Endothelial cell of umbilical vein (primary cell): ENCODE measurements at regions not wholly inside any gene's neighbourhood (a gene's known extent, or its start where the extent isn't known, plus 50 kb on each side); places are given as distances from the start of the nearest gene placed in this dataset.

Experiments
- BruUV-seq: library from RNA; stranded (reverse); fragments of 400-500 nt; replicated peaks from 2 replicates; lab custom pipeline; 2021; lab: Mats Ljungman, UMichigan
- CTCF ChIA-PET: fragments of 300-600, 350-600 bp; sonication (Branson Sonifier 250); formaldehyde crosslinking; loops from one replicate; lab custom pipeline; 2021; ENCODE audit warnings: antibody characterized with exemption, inconsistent platforms; lab: Charles Lee
- POLR2A ChIA-PET: fragments of 300-600, 350-600 bp; sonication (Branson Sonifier 250); formaldehyde crosslinking; loops from one replicate; lab custom pipeline; 2021; ENCODE audit warnings: antibody characterized with exemption, inconsistent platforms; lab: Charles Lee
- DNase-seq: peaks from one replicate; pipeline ENCODE4 v3.0.0-alpha.2; 2011; ENCODE audit warnings: low read depth, low spot score
- FAIRE-seq: peaks from 2 replicates; lab custom pipeline; 2011; peaks lifted over from hg19 to GRCh38; lab: Jason Lieb, UNC
- H2AFZ ChIP-seq: 2 replicates; pipeline ENCODE4 v1.6.0; 2012; ENCODE audit warnings: low read depth, low read length, control low read depth, inconsistent platforms
- H3K27ac ChIP-seq: 2 replicates; pipeline ENCODE4 v1.5.1; 2011; ENCODE audit warnings: low read depth, mild to moderate bottlenecking, control low read depth, low read length, moderate library complexity; ENCODE audit not compliant: insufficient read depth
- H3K27me3 ChIP-seq, 2 experiments: 2 replicates each; pipeline versions ENCODE4 v1.6.0 to v1.6.1; 2011; ENCODE audit warnings: low read length in 2 of 2, mixed read lengths in 1 of 2; ENCODE audit not compliant: control insufficient read depth in 2 of 2, insufficient read depth in 2 of 2
- H3K36me3 ChIP-seq, 2 experiments: 2 replicates in 1 of 2; 3 replicates in 1 of 2; pipeline ENCODE4 v1.5.1; 2011; ENCODE audit warnings: low read length in 2 of 2, mild to moderate bottlenecking in 1 of 2, moderate library complexity in 1 of 2; ENCODE audit not compliant: control insufficient read depth in 2 of 2, insufficient read depth in 2 of 2; ENCODE audit errors: extremely low read depth in 1 of 2
- H3K4me1 ChIP-seq: 3 replicates; pipeline ENCODE4 v1.5.1; 2011; ENCODE audit warnings: mild to moderate bottlenecking, low read length; ENCODE audit not compliant: control insufficient read depth, insufficient read depth; ENCODE audit errors: extremely low read depth
- H3K4me2 ChIP-seq: 2 replicates; pipeline ENCODE4 v1.6.1; 2011; ENCODE audit warnings: low read length, control low read depth, mixed read lengths; ENCODE audit not compliant: insufficient read depth
- H3K4me3 ChIP-seq, 3 experiments: fragments of 200-600 bp in 1 of 3; sonication (generic), shearing (Covaris generic) in 1 of 3; replicated peaks in 1 of 3; 2 replicates each; pipeline ENCODE4 v1.5.1; 2011 to 2016; ENCODE audit warnings: control low read depth in 3 of 3, low read length in 3 of 3, mild to moderate bottlenecking in 2 of 3, inconsistent platforms in 1 of 3, low read depth in 1 of 3, moderate library complexity in 1 of 3; ENCODE audit not compliant: insufficient read depth in 1 of 3
- H3K79me2 ChIP-seq: 2 replicates; pipeline ENCODE4 v1.6.0; 2012; ENCODE audit warnings: low read length, inconsistent platforms; ENCODE audit not compliant: control insufficient read depth, insufficient read depth
- H3K9ac ChIP-seq: replicated peaks from 2 replicates; pipeline ENCODE3; 2011; ENCODE audit warnings: low read length, control low read depth; ENCODE audit not compliant: insufficient read depth; ENCODE audit errors: extremely low read depth
- H3K9me1 ChIP-seq: replicated peaks from 3 replicates; pipeline ENCODE4 v1.6.0; 2011; ENCODE audit warnings: mild to moderate bottlenecking, low read length; ENCODE audit not compliant: control insufficient read depth, insufficient read depth; ENCODE audit errors: extremely low read depth
- H3K9me3 ChIP-seq: replicated peaks from 2 replicates; pipeline ENCODE4 v1.5.1; 2012; ENCODE audit warnings: low read length, inconsistent platforms; ENCODE audit not compliant: control insufficient read depth, insufficient read depth
- H4K20me1 ChIP-seq: replicated peaks from 2 replicates; pipeline ENCODE3; 2011; ENCODE audit warnings: mild to moderate bottlenecking, low read length; ENCODE audit not compliant: control insufficient read depth, insufficient read depth; ENCODE audit errors: extremely low read depth
- CTCF ChIP-seq, 2 donors: IDR thresholded peaks; 1 replicate in 1 of 2; 2 replicates in 1 of 2; pipeline ENCODE4 v1.5.1; 2011; ENCODE audit warnings: low read length in 2 of 2, mild to moderate bottlenecking in 2 of 2, moderate library complexity in 2 of 2, control low read depth in 1 of 2, inconsistent platforms in 1 of 2, low read depth in 1 of 2; ENCODE audit not compliant: insufficient read depth in 1 of 2; ENCODE audit errors: extremely low read depth in 1 of 2
- EZH2 ChIP-seq: IDR thresholded peaks from 2 replicates; pipeline ENCODE4 v1.6.1; 2012; ENCODE audit warnings: borderline replicate concordance, low read depth, mild to moderate bottlenecking, moderate library complexity, low read length, inconsistent platforms; ENCODE audit not compliant: severe bottlenecking
- FOS ChIP-seq: IDR thresholded peaks from 2 replicates; pipeline ENCODE4 v1.6.1; 2011; ENCODE audit warnings: mild to moderate bottlenecking, low read length, moderate library complexity, borderline replicate concordance; ENCODE audit not compliant: insufficient read depth
- GATA2 ChIP-seq: IDR thresholded peaks from 2 replicates; pipeline ENCODE4 v1.7.0; 2011; ENCODE audit warnings: low read depth, mild to moderate bottlenecking, moderate library complexity, mixed read lengths, low read length; ENCODE audit not compliant: insufficient read length, insufficient read depth
- JUN ChIP-seq: IDR thresholded peaks from 2 replicates; pipeline ENCODE4 v1.6.1; 2011; ENCODE audit warnings: borderline replicate concordance, low read depth; ENCODE audit not compliant: insufficient read length, insufficient read depth
- MAX ChIP-seq: IDR thresholded peaks from 2 replicates; pipeline ENCODE4 v1.6.1; 2011; ENCODE audit not compliant: insufficient read depth, insufficient read length
- MYC ChIP-seq: IDR thresholded peaks from one replicate; pipeline ENCODE4 v1.6.1; 2011; ENCODE audit warnings: mild to moderate bottlenecking, low read depth, low read length
- POLR2A ChIP-seq: IDR thresholded peaks from 2 replicates; pipeline ENCODE4 v1.6.1; 2012; ENCODE audit warnings: low read depth, mild to moderate bottlenecking, control low read depth, low read length
- POLR2AphosphoS5 ChIP-seq: IDR thresholded peaks from 2 replicates; pipeline ENCODE4 v1.6.1; 2012; ENCODE audit warnings: low read depth, mild to moderate bottlenecking, control low read depth, low read length, moderate library complexity; ENCODE audit not compliant: insufficient read depth
- dilution Hi-C: fragments of 300-500 bp; cut with MboI; formaldehyde crosslinking; loops from one replicate; pipeline ENCODE4 v1.15.0; 2019; ENCODE audit warnings: low sequenced_read_pairs; ENCODE audit not compliant: extremely low pct_ligation_motif_present
- intact Hi-C: fragments of 100-400 bp; cut with micrococcal nuclease; formaldehyde crosslinking; loops from one replicate; pipeline ENCODE4 v1.10.0; 2022

DNA sequence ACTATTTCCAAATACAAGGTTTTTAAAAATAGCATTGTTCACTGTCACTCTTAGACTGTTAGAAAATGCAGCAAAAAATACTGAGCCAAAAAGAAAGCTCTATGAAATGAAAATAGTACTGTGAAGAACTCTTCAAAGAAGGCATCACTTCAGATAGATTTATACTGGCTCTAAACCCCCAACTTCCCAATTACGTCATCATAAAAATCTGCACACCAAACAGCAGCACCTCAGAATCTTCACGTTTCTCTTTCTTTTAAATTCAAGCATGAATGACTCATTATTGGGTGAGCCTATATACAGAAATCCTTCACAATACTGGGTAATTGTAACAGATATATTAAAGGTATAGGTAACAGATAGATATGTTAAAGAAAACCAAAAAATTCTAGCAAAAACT lies 208.4 kb upstream of the HTR1E start:
- CTCF ChIA-PET: no interaction called here
- POLR2A ChIA-PET: no interaction called here
- H3K27me3 ChIP-seq: no peaks in the 10 kb centered on the region
- H3K9me3 ChIP-seq: no peaks in the 10 kb centered on the region
- H3K4me1 ChIP-seq: no peaks in the 10 kb centered on the region
- intact Hi-C loops: no loop called here
- H3K36me3 ChIP-seq: no peaks in the 10 kb centered on the region
- no peaks in the 10 kb centered on the region for H4K20me1 ChIP-seq
- no peak for TF ChIP-seq POLR2AphosphoS5
- TF ChIP-seq MAX: no peak
- TF ChIP-seq JUN: no peak
- no peak for TF ChIP-seq FOS
- no peak for TF ChIP-seq GATA2
- no peak for TF ChIP-seq POLR2A
- TF ChIP-seq MYC: no peak
- no peak for TF ChIP-seq EZH2
- TF ChIP-seq CTCF (IDR thresholded peaks at IDR 0.05; ENCODE audit: extremely low read depth in 1 of 2, insufficient read depth in 1 of 2, low read depth in 1 of 2, low read length in 2 of 2): no peak
- no peak for FAIRE-seq
- no peak overlapping the region for H3K4me2 ChIP-seq
- H3K9ac ChIP-seq: no peak overlapping the region
- BruUV-seq: no TSS peak
- no peak for DNase-seq
- H3K4me3 ChIP-seq: no peak overlapping the region
- dilution Hi-C loops: no loop called here
- no peaks in the 10 kb centered on the region for H3K79me2 ChIP-seq
- no peak overlapping the region for H2AFZ ChIP-seq
- no peak overlapping the region for H3K27ac ChIP-seq
- H3K9me1 ChIP-seq: no peaks in the 10 kb centered on the region
